ENCODE measurements at regions not wholly inside any gene's neighbourhood (a gene's known extent, or its start where the extent isn't known, plus 50 kb on each side); places are given as distances from the start of the nearest gene placed in this dataset.
"Not testable (repeated sequence)": the region's sequence is repeated elsewhere in the genome, so short reads cannot be mapped to it uniquely, and the experiment has no call there.

DNA sequence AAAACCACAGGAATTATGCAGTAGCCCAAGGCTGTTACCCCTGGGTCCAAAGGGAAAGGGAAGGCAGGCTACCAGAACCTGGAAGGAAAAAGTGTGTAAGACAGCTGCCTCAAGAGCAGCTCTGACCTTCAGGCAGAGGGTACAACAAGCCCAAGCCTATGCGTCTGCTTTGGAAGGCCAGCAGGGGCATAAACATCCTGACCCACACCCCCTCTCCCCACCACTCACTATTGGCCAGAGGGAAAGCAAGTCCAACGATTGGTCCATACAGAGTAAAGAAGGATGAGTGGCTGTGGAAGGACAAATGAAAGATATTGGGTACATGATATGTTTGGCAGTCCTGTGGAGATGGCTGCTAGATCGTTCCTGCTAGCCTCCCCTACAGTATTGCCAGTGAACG lies 227.6 kb upstream of the HNRNPA3 start:
- H3K4me1 ChIP-seq (ENCODE audit: control insufficient read depth in 1 of 2, insufficient read depth in 2 of 2, low read length in 2 of 2) = no peaks in the 10 kb centered on the region
- H3K36me3 ChIP-seq (ENCODE audit: control insufficient read depth in 1 of 2, insufficient read depth in 2 of 2, low read length in 2 of 2) = no peaks in the 10 kb centered on the region
- no peak overlapping the region for H3K4me3 ChIP-seq (ENCODE audit: low read depth in 1 of 2, low read length in 2 of 2)
- H3K9me3 ChIP-seq (ENCODE audit: control insufficient read depth in 1 of 2, low read length in 2 of 2) = no peaks in the 10 kb centered on the region
- H3K27ac ChIP-seq (ENCODE audit: low read length) = no peak overlapping the region
- no peaks in the 10 kb centered on the region for H3K27me3 ChIP-seq (ENCODE audit: low read depth, low read length)

DNA sequence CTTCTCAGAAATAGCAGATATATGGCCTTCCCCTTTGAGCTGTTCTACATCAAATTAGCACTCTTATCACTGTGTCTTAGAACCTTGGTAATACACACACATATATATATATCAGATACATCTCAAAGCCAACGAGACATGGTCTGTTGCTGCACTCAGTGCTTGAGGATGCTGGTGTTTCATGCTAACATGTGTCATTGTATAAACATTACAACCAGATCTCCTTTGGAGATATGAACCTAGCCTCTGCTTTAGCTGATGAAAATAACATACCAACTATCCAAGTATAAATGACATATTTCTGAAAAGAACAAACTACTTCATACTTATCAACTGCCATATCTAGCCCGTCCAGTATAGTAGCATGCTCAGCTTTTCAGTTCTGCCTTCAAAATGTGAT lies 226.7 kb upstream of the HNRNPA3 start:
- Histone ChIP-seq H3K36me3 (ENCODE audit: control insufficient read depth in 1 of 2, insufficient read depth in 2 of 2, low read length in 2 of 2) (no peaks in the 10 kb centered on the region), H3K27ac (ENCODE audit: low read length) (no peak overlapping the region), H3K4me3 (ENCODE audit: low read depth in 1 of 2, low read length in 2 of 2) (no peak overlapping the region), H3K4me1 (ENCODE audit: control insufficient read depth in 1 of 2, insufficient read depth in 2 of 2, low read length in 2 of 2) (no peaks in the 10 kb centered on the region), H3K9me3 (ENCODE audit: control insufficient read depth in 1 of 2, low read length in 2 of 2) (no peaks in the 10 kb centered on the region), H3K27me3 (ENCODE audit: low read depth, low read length) (no peaks in the 10 kb centered on the region)

DNA sequence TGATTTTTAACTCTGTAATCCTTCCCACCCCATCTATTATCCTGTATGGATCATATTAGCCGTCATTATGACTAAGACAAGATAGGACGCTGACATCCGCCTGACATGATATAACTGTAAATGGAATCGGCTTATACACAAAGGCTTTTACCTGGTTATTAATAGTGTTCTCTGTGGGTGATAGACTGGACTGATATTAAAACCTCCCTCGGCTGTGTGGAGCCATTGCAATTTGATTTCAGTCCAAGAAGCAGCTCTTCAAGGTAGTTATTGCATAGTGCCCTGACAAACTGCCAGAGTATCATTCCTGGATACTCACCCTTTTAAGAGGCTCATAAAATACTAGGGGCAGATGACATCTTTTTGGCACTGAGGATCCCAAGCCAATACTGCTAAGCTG lies 226.1 kb upstream of the HNRNPA3 start:
- Histone ChIP-seq H3K27ac (ENCODE audit: low read length) (no peak overlapping the region), H3K9me3 (ENCODE audit: control insufficient read depth in 1 of 2, low read length in 2 of 2) (no peaks in the 10 kb centered on the region), H3K4me3 (ENCODE audit: low read depth in 1 of 2, low read length in 2 of 2) (no peak overlapping the region), H3K4me1 (ENCODE audit: control insufficient read depth in 1 of 2, insufficient read depth in 2 of 2, low read length in 2 of 2) (no peaks in the 10 kb centered on the region), H3K36me3 (ENCODE audit: control insufficient read depth in 1 of 2, insufficient read depth in 2 of 2, low read length in 2 of 2) (no peaks in the 10 kb centered on the region), H3K27me3 (ENCODE audit: low read depth, low read length) (no peaks in the 10 kb centered on the region)

- H3K27ac ChIP-seq (ENCODE audit: low read length) = no peak overlapping the region
- H3K4me1 ChIP-seq (ENCODE audit: control insufficient read depth in 1 of 2, insufficient read depth in 2 of 2, low read length in 2 of 2) = no peaks in the 10 kb centered on the region
- no peaks in the 10 kb centered on the region for H3K27me3 ChIP-seq (ENCODE audit: low read depth, low read length)
- H3K9me3 ChIP-seq (ENCODE audit: control insufficient read depth in 1 of 2, low read length in 2 of 2) = no peaks in the 10 kb centered on the region
- no peaks in the 10 kb centered on the region for H3K36me3 ChIP-seq (ENCODE audit: control insufficient read depth in 1 of 2, insufficient read depth in 2 of 2, low read length in 2 of 2)
- H3K4me3 ChIP-seq (ENCODE audit: low read depth in 1 of 2, low read length in 2 of 2) = no peak overlapping the region
Measured at GRCh38 chr2:176991411-176991810, 221.2 kb upstream of the HNRNPA3 start.

DNA sequence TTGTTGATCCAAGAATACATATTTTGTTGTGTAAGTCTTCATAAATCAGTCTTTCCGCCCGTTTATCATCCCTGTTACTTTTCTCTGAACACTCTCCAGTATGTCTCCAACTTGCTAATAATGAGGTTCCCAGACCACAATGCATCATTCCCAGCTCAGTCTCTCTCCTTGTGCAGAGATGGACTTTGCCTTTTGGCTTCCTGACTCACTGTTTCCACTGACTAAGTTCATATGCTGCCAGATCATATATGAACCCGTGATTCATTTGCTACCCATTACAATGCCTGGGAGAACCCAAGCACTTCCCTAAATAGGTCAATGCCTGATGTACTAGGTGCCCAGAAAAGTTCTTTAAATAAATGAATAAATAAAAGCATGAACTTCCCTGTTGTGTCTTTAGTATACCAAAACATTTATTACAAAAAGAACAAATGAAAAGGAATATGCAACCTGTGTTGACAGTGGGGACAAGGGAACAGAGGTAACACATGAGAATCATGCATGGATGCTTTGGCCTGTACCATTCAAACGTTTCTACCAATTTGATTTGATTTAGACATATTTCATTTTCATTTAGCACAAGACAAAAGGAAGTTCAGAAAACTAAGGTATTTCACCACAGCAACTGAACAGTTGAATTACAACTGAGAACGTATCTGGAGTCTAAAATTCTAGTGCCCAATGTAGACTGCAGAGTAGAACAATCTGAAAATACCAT lies 215.4 kb upstream of the HNRNPA3 start:
- H3K27me3 ChIP-seq (ENCODE audit: low read depth, low read length) = no peaks in the 10 kb centered on the region
- H3K4me3 ChIP-seq (ENCODE audit: low read depth in 1 of 2, low read length in 2 of 2) = no peak overlapping the region
- H3K27ac ChIP-seq (ENCODE audit: low read length) = no peak overlapping the region
- no peaks in the 10 kb centered on the region for H3K9me3 ChIP-seq (ENCODE audit: control insufficient read depth in 1 of 2, low read length in 2 of 2)
- no peaks in the 10 kb centered on the region for H3K4me1 ChIP-seq (ENCODE audit: control insufficient read depth in 1 of 2, insufficient read depth in 2 of 2, low read length in 2 of 2)
- H3K36me3 ChIP-seq (ENCODE audit: control insufficient read depth in 1 of 2, insufficient read depth in 2 of 2, low read length in 2 of 2) = no peaks in the 10 kb centered on the region

- no peaks in the 10 kb centered on the region for H3K4me1 ChIP-seq (ENCODE audit: control insufficient read depth in 1 of 2, insufficient read depth in 2 of 2, low read length in 2 of 2)
- H3K9me3 ChIP-seq (ENCODE audit: control insufficient read depth in 1 of 2, low read length in 2 of 2) = no peaks in the 10 kb centered on the region
- no peak overlapping the region for H3K4me3 ChIP-seq (ENCODE audit: low read depth in 1 of 2, low read length in 2 of 2)
- H3K36me3 ChIP-seq (ENCODE audit: control insufficient read depth in 1 of 2, insufficient read depth in 2 of 2, low read length in 2 of 2) = no peaks in the 10 kb centered on the region
- no peak overlapping the region for H3K27ac ChIP-seq (ENCODE audit: low read length)
- no peaks in the 10 kb centered on the region for H3K27me3 ChIP-seq (ENCODE audit: low read depth, low read length)
Measured at GRCh38 chr2:176997792-176998169, 214.8 kb upstream of the HNRNPA3 start.

GRCh38 chr2:176999301-176999700 lies 213.3 kb upstream of the HNRNPA3 start:
- Histone ChIP-seq H3K4me3 (ENCODE audit: low read depth in 1 of 2, low read length in 2 of 2) (no peak overlapping the region), H3K27ac (ENCODE audit: low read length) (no peak overlapping the region), H3K9me3 (ENCODE audit: control insufficient read depth in 1 of 2, low read length in 2 of 2) (no peaks in the 10 kb centered on the region), H3K4me1 (ENCODE audit: control insufficient read depth in 1 of 2, insufficient read depth in 2 of 2, low read length in 2 of 2) (no peaks in the 10 kb centered on the region), H3K36me3 (ENCODE audit: control insufficient read depth in 1 of 2, insufficient read depth in 2 of 2, low read length in 2 of 2) (no peaks in the 10 kb centered on the region), H3K27me3 (ENCODE audit: low read depth, low read length) (no peaks in the 10 kb centered on the region)

- Histone ChIP-seq H3K27me3 (ENCODE audit: low read depth, low read length) (no peaks in the 10 kb centered on the region), H3K27ac (ENCODE audit: low read length) (no peak overlapping the region), H3K4me3 (ENCODE audit: low read depth in 1 of 2, low read length in 2 of 2) (no peak overlapping the region), H3K4me1 (ENCODE audit: control insufficient read depth in 1 of 2, insufficient read depth in 2 of 2, low read length in 2 of 2) (no peaks in the 10 kb centered on the region), H3K36me3 (ENCODE audit: control insufficient read depth in 1 of 2, insufficient read depth in 2 of 2, low read length in 2 of 2) (no peaks in the 10 kb centered on the region), H3K9me3 (ENCODE audit: control insufficient read depth in 1 of 2, low read length in 2 of 2) (no peaks in the 10 kb centered on the region)
Measured at GRCh38 chr2:177000061-177000714, 212.4 kb upstream of the HNRNPA3 start.

- Histone ChIP-seq H3K27ac (ENCODE audit: low read length) (no peak overlapping the region), H3K36me3 (ENCODE audit: control insufficient read depth in 1 of 2, insufficient read depth in 2 of 2, low read length in 2 of 2) (no peaks in the 10 kb centered on the region), H3K4me1 (ENCODE audit: control insufficient read depth in 1 of 2, insufficient read depth in 2 of 2, low read length in 2 of 2) (no peaks in the 10 kb centered on the region), H3K4me3 (ENCODE audit: low read depth in 1 of 2, low read length in 2 of 2) (no peak overlapping the region), H3K9me3 (ENCODE audit: control insufficient read depth in 1 of 2, low read length in 2 of 2) (no peaks in the 10 kb centered on the region), H3K27me3 (ENCODE audit: low read depth, low read length) (no peaks in the 10 kb centered on the region)
Measured at GRCh38 chr2:177000715-177001072, 211.9 kb upstream of the HNRNPA3 start.

DNA sequence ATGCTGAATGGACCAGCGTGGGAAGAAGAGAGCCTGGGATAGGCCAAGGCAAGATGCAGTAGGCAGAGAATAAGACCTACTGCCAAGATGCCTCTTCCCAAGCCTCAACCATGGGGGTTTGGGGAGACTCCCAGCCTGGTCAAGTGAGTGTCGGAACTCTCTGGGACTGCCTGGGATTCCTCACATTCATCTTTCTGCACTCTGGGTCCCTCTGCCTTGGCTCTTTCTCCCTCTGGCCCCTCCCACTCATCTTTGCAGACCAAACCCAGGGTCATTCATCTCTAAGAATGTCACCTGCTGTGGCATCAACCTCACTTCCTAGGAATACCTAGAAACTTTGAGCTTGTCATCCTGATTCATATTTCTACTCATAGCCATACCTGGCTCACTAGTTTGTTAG lies 211.3 kb upstream of the HNRNPA3 start:
- H3K9me3 ChIP-seq (ENCODE audit: control insufficient read depth in 1 of 2, low read length in 2 of 2) = no peaks in the 10 kb centered on the region
- no peaks in the 10 kb centered on the region for H3K27me3 ChIP-seq (ENCODE audit: low read depth, low read length)
- H3K4me3 ChIP-seq (ENCODE audit: low read depth in 1 of 2, low read length in 2 of 2) = no peak overlapping the region
- no peaks in the 10 kb centered on the region for H3K36me3 ChIP-seq (ENCODE audit: control insufficient read depth in 1 of 2, insufficient read depth in 2 of 2, low read length in 2 of 2)
- H3K4me1 ChIP-seq (ENCODE audit: control insufficient read depth in 1 of 2, insufficient read depth in 2 of 2, low read length in 2 of 2) = no peaks in the 10 kb centered on the region
- H3K27ac ChIP-seq (ENCODE audit: low read length) = no peak overlapping the region

DNA sequence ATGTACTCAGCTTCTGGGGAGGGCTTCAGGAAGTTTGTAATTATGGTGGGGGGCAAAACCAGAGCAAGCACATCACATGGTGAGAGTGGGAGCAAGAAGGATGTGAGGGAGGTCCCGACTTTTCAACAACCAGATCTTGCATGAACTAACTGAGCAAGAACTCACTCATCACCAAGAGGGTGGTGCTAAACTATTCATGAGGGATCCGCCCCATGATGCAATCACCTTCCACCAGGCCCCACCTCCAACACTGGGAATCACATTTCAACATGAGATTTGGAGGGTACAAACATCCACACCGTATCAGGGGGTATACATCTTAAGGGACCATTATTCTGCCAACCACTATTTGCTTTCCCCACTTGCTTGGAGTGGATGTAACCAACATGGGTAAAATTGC lies 209.6 kb upstream of the HNRNPA3 start:
- Histone ChIP-seq H3K4me1 (ENCODE audit: control insufficient read depth in 1 of 2, insufficient read depth in 2 of 2, low read length in 2 of 2) (no peaks in the 10 kb centered on the region), H3K4me3 (ENCODE audit: low read depth in 1 of 2, low read length in 2 of 2) (no peak overlapping the region), H3K27ac (ENCODE audit: low read length) (no peak overlapping the region), H3K36me3 (ENCODE audit: control insufficient read depth in 1 of 2, insufficient read depth in 2 of 2, low read length in 2 of 2) (no peaks in the 10 kb centered on the region), H3K27me3 (ENCODE audit: low read depth, low read length) (no peaks in the 10 kb centered on the region), H3K9me3 (ENCODE audit: control insufficient read depth in 1 of 2, low read length in 2 of 2) (no peaks in the 10 kb centered on the region)

- H3K27me3 ChIP-seq (ENCODE audit: low read depth, low read length); H3K4me1 ChIP-seq (ENCODE audit: control insufficient read depth in 1 of 2, insufficient read depth in 2 of 2, low read length in 2 of 2): not testable (repeated sequence)
Measured at GRCh38 chr2:177007726-177008125, 204.9 kb upstream of the HNRNPA3 start.

More at GRCh38 chr2:177007726-177008125, 204.9 kb upstream of the HNRNPA3 start:
- H3K9me3 ChIP-seq (ENCODE audit: control insufficient read depth in 1 of 2, low read length in 2 of 2); H3K36me3 ChIP-seq (ENCODE audit: control insufficient read depth in 1 of 2, insufficient read depth in 2 of 2, low read length in 2 of 2); H3K4me3 ChIP-seq (ENCODE audit: low read depth in 1 of 2, low read length in 2 of 2); H3K27ac ChIP-seq (ENCODE audit: low read length): not testable (repeated sequence)
